Astrocyte (in vitro differentiated cells and primary cell): ENCODE measurements at regions not wholly inside any gene's neighbourhood (a gene's known extent, or its start where the extent isn't known, plus 50 kb on each side); places are given as distances from the start of the nearest gene placed in this dataset.

ENCODE experiments used
- DNase-seq: peaks from one replicate; pipeline ENCODE4 v3.0.0-alpha.2; 2010; ENCODE audit warnings: low read depth
- FAIRE-seq: peaks from 2 replicates; lab custom pipeline; 2011; peaks lifted over from hg19 to GRCh38; lab: Jason Lieb, UNC
- H2AFZ ChIP-seq: 2 replicates; pipeline ENCODE4 v1.6.0; 2012; ENCODE audit warnings: low read depth, low read length, inconsistent platforms
- H3K27ac ChIP-seq: 2 replicates; pipeline ENCODE4 v1.5.1; 2011; ENCODE audit warnings: low read depth, low read length, inconsistent platforms
- H3K27me3 ChIP-seq: 2 replicates; pipeline ENCODE4 v1.6.0; 2011; ENCODE audit warnings: low read length, inconsistent platforms; ENCODE audit not compliant: insufficient read depth
- H3K36me3 ChIP-seq: 2 replicates; pipeline ENCODE4 v1.5.1; 2011; ENCODE audit warnings: low read length, inconsistent platforms; ENCODE audit not compliant: insufficient read depth
- H3K4me1 ChIP-seq: 2 replicates; pipeline ENCODE4 v1.5.1; 2011; ENCODE audit warnings: low read length, inconsistent platforms; ENCODE audit not compliant: insufficient read depth
- H3K4me2 ChIP-seq: 2 replicates; pipeline ENCODE4 v1.6.0; 2012; ENCODE audit warnings: low read length, inconsistent platforms
- H3K4me3 ChIP-seq: 2 replicates; pipeline ENCODE4 v1.5.1; 2011; ENCODE audit warnings: low read depth, mild to moderate bottlenecking, low read length, inconsistent platforms; ENCODE audit not compliant: insufficient read depth
- H3K79me2 ChIP-seq: 2 replicates; pipeline ENCODE4 v1.6.0; 2012; ENCODE audit warnings: mild to moderate bottlenecking, low read length, inconsistent platforms; ENCODE audit not compliant: insufficient read depth
- H3K9ac ChIP-seq: 2 replicates; pipeline ENCODE4 v1.6.0; 2012; ENCODE audit warnings: mild to moderate bottlenecking, low read length, inconsistent platforms
- H3K9me3 ChIP-seq: 2 replicates; pipeline ENCODE4 v1.5.1; 2012; ENCODE audit warnings: low read depth, mild to moderate bottlenecking, low read length, inconsistent platforms; ENCODE audit not compliant: insufficient read depth
- H4K20me1 ChIP-seq: 2 replicates; pipeline ENCODE4 v1.6.0; 2012; ENCODE audit warnings: low read length, inconsistent platforms; ENCODE audit not compliant: insufficient read depth
- H3K27ac Mint-ChIP-seq: one replicate; pipeline ENCODE4 v1.8.0; 2021; ENCODE audit warnings: mild to moderate bottlenecking, mixed read lengths; ENCODE audit not compliant: unreplicated experiment
- H3K27me3 Mint-ChIP-seq: one replicate; pipeline ENCODE4 v1.8.0; 2021; ENCODE audit warnings: low read depth, mixed read lengths; ENCODE audit not compliant: unreplicated experiment
- H3K36me3 Mint-ChIP-seq: one replicate; pipeline ENCODE4 v1.8.0; 2021; ENCODE audit warnings: low read depth, mixed read lengths; ENCODE audit not compliant: unreplicated experiment
- H3K4me1 Mint-ChIP-seq: one replicate; pipeline ENCODE4 v1.8.0; 2021; ENCODE audit warnings: low read depth, mixed read lengths; ENCODE audit not compliant: unreplicated experiment
- H3K4me3 Mint-ChIP-seq: one replicate; pipeline ENCODE4 v1.8.0; 2021; ENCODE audit warnings: mild to moderate bottlenecking, moderate library complexity, mixed read lengths; ENCODE audit not compliant: unreplicated experiment
- H3K9me3 Mint-ChIP-seq: one replicate; pipeline ENCODE4 v1.8.0; 2021; ENCODE audit warnings: mild to moderate bottlenecking, mixed read lengths; ENCODE audit not compliant: unreplicated experiment
- CTCF ChIP-seq: IDR thresholded peaks from 2 replicates; pipeline ENCODE4 v1.5.1; 2011; ENCODE audit warnings: low read depth, mild to moderate bottlenecking, inconsistent platforms, low read length, moderate library complexity; ENCODE audit not compliant: insufficient read depth
- EZH2 ChIP-seq: IDR thresholded peaks from 2 replicates; pipeline ENCODE4 v1.6.1; 2012; ENCODE audit warnings: mild to moderate bottlenecking, low read length, inconsistent platforms; ENCODE audit not compliant: insufficient read depth

- no peaks in the 10 kb centered on the region for H3K36me3 Mint-ChIP-seq
- TF ChIP-seq CTCF (no peak), EZH2 (no peak)
- Histone ChIP-seq H3K27ac (no peak overlapping the region), H3K4me1 (no peaks in the 10 kb centered on the region), H4K20me1 (no peaks in the 10 kb centered on the region), H2AFZ (no peak overlapping the region), H3K9ac (no peak overlapping the region), H3K27me3 (no peaks in the 10 kb centered on the region), H3K36me3 (no peaks in the 10 kb centered on the region), H3K4me2 (no peak overlapping the region), H3K79me2 (no peaks in the 10 kb centered on the region), H3K4me3 (no peak overlapping the region), H3K9me3 (no peaks in the 10 kb centered on the region)
- FAIRE-seq (no peak), DNase-seq (no peak)
- peaks cover 4% of the 10 kb centered on the region for H3K9me3 Mint-ChIP-seq
- H3K27me3 Mint-ChIP-seq = peaks cover 2% of the 10 kb centered on the region
- no peak overlapping the region for H3K4me3 Mint-ChIP-seq
- H3K4me1 Mint-ChIP-seq = peaks cover 6% of the 10 kb centered on the region
- H3K27ac Mint-ChIP-seq = no peak overlapping the region
These were observed 166.4 kb upstream of the EOMES start for GRCh38 chr3:27888562-27888961.

- Mint-ChIP-seq H3K36me3 (no peaks in the 10 kb centered on the region), H3K4me3 (no peak overlapping the region), H3K27me3 (peaks cover 2% of the 10 kb centered on the region), H3K9me3 (peaks cover 4% of the 10 kb centered on the region), H3K27ac (no peak overlapping the region), H3K4me1 (peaks cover 6% of the 10 kb centered on the region)
- no peaks in the 10 kb centered on the region for H3K79me2 ChIP-seq
- H3K4me1 ChIP-seq = no peaks in the 10 kb centered on the region
- no peaks in the 10 kb centered on the region for H4K20me1 ChIP-seq
- no peak overlapping the region for H3K27ac ChIP-seq
- H3K4me2 ChIP-seq = no peak overlapping the region
- no peak overlapping the region for H3K9ac ChIP-seq
- H3K4me3 ChIP-seq = no peak overlapping the region
- no peaks in the 10 kb centered on the region for H3K9me3 ChIP-seq
- no peaks in the 10 kb centered on the region for H3K27me3 ChIP-seq
- FAIRE-seq (no peak), DNase-seq (no peak)
- TF ChIP-seq EZH2 (no peak), CTCF (no peak)
- no peak overlapping the region for H2AFZ ChIP-seq
- H3K36me3 ChIP-seq = no peaks in the 10 kb centered on the region
These were observed 167.6 kb upstream of the EOMES start for GRCh38 chr3:27889745-27890144.

- Mint-ChIP-seq H3K9me3 (no peaks in the 10 kb centered on the region), H3K27me3 (no peaks in the 10 kb centered on the region), H3K4me3 (no peak overlapping the region), H3K4me1 (no peaks in the 10 kb centered on the region), H3K27ac (no peak overlapping the region), H3K36me3 (no peaks in the 10 kb centered on the region)
- H3K79me2 ChIP-seq = no peaks in the 10 kb centered on the region
- H3K9ac ChIP-seq = no peak overlapping the region
- no peaks in the 10 kb centered on the region for H3K4me1 ChIP-seq
- H3K4me3 ChIP-seq = no peak overlapping the region
- H3K36me3 ChIP-seq = no peaks in the 10 kb centered on the region
- FAIRE-seq = no peak
- H2AFZ ChIP-seq = no peak overlapping the region
- no peaks in the 10 kb centered on the region for H4K20me1 ChIP-seq
- TF ChIP-seq CTCF (no peak), EZH2 (no peak)
- DNase-seq = no peak
- no peak overlapping the region for H3K4me2 ChIP-seq
- H3K27me3 ChIP-seq = no peaks in the 10 kb centered on the region
- H3K9me3 ChIP-seq = no peaks in the 10 kb centered on the region
- no peak overlapping the region for H3K27ac ChIP-seq
These were observed 178.2 kb upstream of the EOMES start for GRCh38 chr3:27900316-27900715.
